Common myeloid progenitor, CD34-positive (primary cell): ENCODE measurements at regions not wholly inside any gene's neighbourhood (a gene's known extent, or its start where the extent isn't known, plus 50 kb on each side); places are given as distances from the start of the nearest gene placed in this dataset.

ENCODE experiments used
- CTCF ChIA-PET: fragments of 350-600 bp; sonication (Branson Sonifier 250); formaldehyde crosslinking; loops from one replicate; lab custom pipeline; 2021; ENCODE audit warnings: antibody characterized with exemption; lab: Charles Lee
- POLR2A ChIA-PET: fragments of 350-600 bp; sonication (Branson Sonifier 250); formaldehyde crosslinking; loops from one replicate; lab custom pipeline; 2021; ENCODE audit warnings: antibody characterized with exemption; lab: Charles Lee
- DNase-seq, 3 donors: peaks; one replicate each; pipeline versions ENCODE4 v3.0.0 to v3.0.0-alpha.2; 2013
- H3K27ac ChIP-seq, 2 experiments: 1 replicate in 1 of 2; 2 replicates in 1 of 2; pipeline ENCODE4 v1.7.0; 2013; ENCODE audit warnings: inconsistent platforms in 2 of 2, low read length in 2 of 2, mild to moderate bottlenecking in 2 of 2, low read depth in 1 of 2, moderate library complexity in 1 of 2; ENCODE audit not compliant: severe bottlenecking in 2 of 2, insufficient read depth in 1 of 2, poor library complexity in 1 of 2
- H3K27me3 ChIP-seq, 5 experiments: replicated peaks in 2 of 5; 1 replicate in 3 of 5; 2 replicates in 2 of 5; pipeline versions ENCODE4 v1.6.1 to v1.7.0; 2013; ENCODE audit warnings: low read length in 4 of 5, mild to moderate bottlenecking in 2 of 5, moderate library complexity in 2 of 5, inconsistent platforms in 1 of 5; ENCODE audit not compliant: insufficient read depth in 5 of 5, control insufficient read depth in 4 of 5
- H3K36me3 ChIP-seq, 4 experiments: 1 replicate in 2 of 4; 2 replicates in 2 of 4; pipeline versions ENCODE4 v1.6.1 to v1.7.0; 2013; ENCODE audit warnings: low read length in 3 of 4, control low read depth in 1 of 4, mild to moderate bottlenecking in 1 of 4; ENCODE audit not compliant: control insufficient read depth in 4 of 4, insufficient read depth in 4 of 4
- H3K4me1 ChIP-seq, 4 experiments: 1 replicate in 3 of 4; 2 replicates in 1 of 4; pipeline versions ENCODE4 v1.6.1 to v1.7.1; 2013; ENCODE audit warnings: low read length in 3 of 4, mild to moderate bottlenecking in 3 of 4, control low read depth in 1 of 4, inconsistent platforms in 1 of 4, moderate library complexity in 1 of 4; ENCODE audit not compliant: control insufficient read depth in 4 of 4, insufficient read depth in 4 of 4; ENCODE audit errors: control extremely low read depth in 1 of 4
- H3K4me3 ChIP-seq, 7 experiments: 1 replicate in 4 of 7; 2 replicates in 3 of 7; pipeline versions ENCODE4 v1.5.1 to v1.7.0; 2013; ENCODE audit warnings: mild to moderate bottlenecking in 7 of 7, low read length in 6 of 7, moderate library complexity in 6 of 7, inconsistent platforms in 2 of 7, low read depth in 2 of 7, control low read depth in 1 of 7; ENCODE audit not compliant: insufficient read depth in 4 of 7, control insufficient read depth in 1 of 7; ENCODE audit errors: extremely low read depth in 1 of 7
- H3K9me3 ChIP-seq, 5 experiments: 1 replicate in 4 of 5; 2 replicates in 1 of 5; pipeline versions ENCODE4 v1.6.1 to v1.7.1; 2013; ENCODE audit warnings: low read length in 4 of 5, mild to moderate bottlenecking in 2 of 5, inconsistent platforms in 1 of 5, low read depth in 1 of 5, moderate library complexity in 1 of 5; ENCODE audit not compliant: control insufficient read depth in 4 of 5, insufficient read depth in 2 of 5; ENCODE audit errors: control extremely low read depth in 1 of 5
- WGBS: methylation state at CpG from one replicate; pipeline ENCODE4 v1.1.5; 2013; ENCODE audit not compliant: insufficient coverage; 5-methylcytosine and 5-hydroxymethylcytosine counted together

GRCh38 chr6:8905757-8906156 is 470.4 kb upstream of the SLC35B3 start:
- DNase-seq, result peak in 2 of 3 donors; percentile 56 to 71
- Histone ChIP-seq H3K4me1 (peaks cover 0 to 30% (median 5%) of the 10 kb centered on the region in 4 experiments), H3K9me3 (no peaks in the 10 kb centered on the region), H3K27ac (no peak overlapping the region), H3K36me3 (no peaks in the 10 kb centered on the region), H3K27me3 (peaks cover 0 to 2% (median 0%) of the 10 kb centered on the region in 5 experiments), H3K4me3 (peak overlapping the region in 2 of 7 experiments; percentile 33 to 40)
- ChIA-PET CTCF (no interaction called here), POLR2A (no interaction called here)
- WGBS, result 0% methylated on average over 2 of the region's 2 CpGs

GRCh38 chr6:8904754-8905153 is 469.4 kb upstream of the SLC35B3 start:
- Histone ChIP-seq H3K9me3 (no peaks in the 10 kb centered on the region), H3K27ac (no peak overlapping the region), H3K4me1 (peaks cover 0 to 30% (median 5%) of the 10 kb centered on the region in 4 experiments), H3K27me3 (peaks cover 0 to 2% (median 0%) of the 10 kb centered on the region in 5 experiments), H3K36me3 (no peaks in the 10 kb centered on the region), H3K4me3 (no peak overlapping the region)
- DNase-seq, result peak in 1 of 3 donors; percentile 3
- WGBS, result 79% methylated on average over 3 of the region's 3 CpGs
- ChIA-PET POLR2A (no interaction called here), CTCF (no interaction called here)

- H3K27me3 ChIP-seq, result peaks cover 0 to 2% (median 0%) of the 10 kb centered on the region in 5 experiments
- no peaks in the 10 kb centered on the region for H3K9me3 ChIP-seq
- 100% methylated on average over 2 of the region's 3 CpGs for WGBS
- no peak overlapping the region for H3K4me3 ChIP-seq
- DNase-seq, result no peak
- H3K27ac ChIP-seq, result no peak overlapping the region
- no peaks in the 10 kb centered on the region for H3K36me3 ChIP-seq
- peaks cover 0 to 4% (median 0%) of the 10 kb centered on the region in 4 experiments for H3K4me1 ChIP-seq
- CTCF ChIA-PET, result no interaction called here
- POLR2A ChIA-PET, result no interaction called here
Measured at GRCh38 chr6:8900056-8900455, 464.7 kb upstream of the SLC35B3 start.

- DNase-seq, result no peak
- Histone ChIP-seq H3K36me3 (no peaks in the 10 kb centered on the region), H3K27ac (no peak overlapping the region), H3K4me1 (no peaks in the 10 kb centered on the region), H3K9me3 (no peaks in the 10 kb centered on the region), H3K4me3 (no peak overlapping the region), H3K27me3 (no peaks in the 10 kb centered on the region)
- CTCF ChIA-PET, result interaction anchor here (1.8 kb wide), 1 partner anchor 183 kb away, joined by 5 read pairs; no protein-coding TSS in a partner anchor
- POLR2A ChIA-PET, result no interaction called here
- 100% methylated on average over 3 of the region's 6 CpGs for WGBS
Measured at GRCh38 chr6:8889514-8889913, 454.2 kb upstream of the SLC35B3 start.

GRCh38 chr6:8888468-8888867 is 453.1 kb upstream of the SLC35B3 start:
- H3K4me3 ChIP-seq, result no peak overlapping the region
- no peaks in the 10 kb centered on the region for H3K27me3 ChIP-seq
- WGBS, result 38% methylated on average over 2 of the region's 3 CpGs
- POLR2A ChIA-PET, result no interaction called here
- H3K4me1 ChIP-seq, result no peaks in the 10 kb centered on the region
- DNase-seq, result peak in 2 of 3 donors; percentile 21 to 26
- H3K36me3 ChIP-seq, result no peaks in the 10 kb centered on the region
- CTCF ChIA-PET, result no interaction called here
- no peak overlapping the region for H3K27ac ChIP-seq
- no peaks in the 10 kb centered on the region for H3K9me3 ChIP-seq

- H3K27ac ChIP-seq, result no peak overlapping the region
- H3K4me1 ChIP-seq, result no peaks in the 10 kb centered on the region
- CTCF ChIA-PET, result no interaction called here
- POLR2A ChIA-PET, result no interaction called here
- H3K4me3 ChIP-seq, result no peak overlapping the region
- no peaks in the 10 kb centered on the region for H3K36me3 ChIP-seq
- DNase-seq, result peak in 2 of 3 donors; percentile 54 to 61
- H3K27me3 ChIP-seq, result no peaks in the 10 kb centered on the region
- H3K9me3 ChIP-seq, result no peaks in the 10 kb centered on the region
- 0% methylated on average over 1 of the region's 1 CpG for WGBS
Measured at GRCh38 chr6:8881663-8882062, 446.3 kb upstream of the SLC35B3 start.

GRCh38 chr6:8879334-8879733 is 444.0 kb upstream of the SLC35B3 start:
- Histone ChIP-seq H3K4me1 (no peaks in the 10 kb centered on the region), H3K27me3 (no peaks in the 10 kb centered on the region), H3K9me3 (no peaks in the 10 kb centered on the region), H3K4me3 (no peak overlapping the region), H3K36me3 (no peaks in the 10 kb centered on the region), H3K27ac (no peak overlapping the region)
- ChIA-PET POLR2A (no interaction called here), CTCF (no interaction called here)
- WGBS, result no CpG with 5 or more reads among the region's 1 CpG
- no peak for DNase-seq
